ENCODE measurements at regions not wholly inside any gene's neighbourhood (a gene's known extent, or its start where the extent isn't known, plus 50 kb on each side); places are given as distances from the start of the nearest gene placed in this dataset.

DNA sequence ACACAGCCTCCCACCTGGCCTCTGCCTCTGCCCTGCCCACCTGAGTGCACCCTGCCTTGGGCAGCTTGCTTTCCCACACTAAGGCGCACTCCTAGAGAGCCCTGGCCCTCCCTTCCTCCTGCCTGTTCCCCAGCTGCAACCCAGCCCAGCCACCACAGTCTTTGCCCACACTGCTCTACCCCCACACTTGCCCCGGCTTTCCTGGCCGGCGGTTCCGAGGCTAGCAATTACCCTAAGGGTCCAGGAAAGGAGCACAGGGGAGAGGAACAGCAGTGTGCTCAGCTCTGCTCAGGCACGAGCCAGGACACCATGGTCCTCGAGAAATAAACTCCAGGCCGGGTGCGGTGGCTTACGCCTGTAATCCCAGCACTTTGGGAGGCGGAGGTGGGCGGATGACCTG, 237.8 kb upstream of the RAB6C start:
- Mint-ChIP-seq H3K4me1 (no peaks in the 10 kb centered on the region), H3K9me3 (peaks cover 3% of the 10 kb centered on the region), H3K4me3 (no peak overlapping the region), H3K27ac (no peak overlapping the region), H3K36me3 (no peaks in the 10 kb centered on the region)
- peak; percentile 25 for ATAC-seq
- no peak for DNase-seq (ENCODE audit: low spot score in 2 of 2)

DNA sequence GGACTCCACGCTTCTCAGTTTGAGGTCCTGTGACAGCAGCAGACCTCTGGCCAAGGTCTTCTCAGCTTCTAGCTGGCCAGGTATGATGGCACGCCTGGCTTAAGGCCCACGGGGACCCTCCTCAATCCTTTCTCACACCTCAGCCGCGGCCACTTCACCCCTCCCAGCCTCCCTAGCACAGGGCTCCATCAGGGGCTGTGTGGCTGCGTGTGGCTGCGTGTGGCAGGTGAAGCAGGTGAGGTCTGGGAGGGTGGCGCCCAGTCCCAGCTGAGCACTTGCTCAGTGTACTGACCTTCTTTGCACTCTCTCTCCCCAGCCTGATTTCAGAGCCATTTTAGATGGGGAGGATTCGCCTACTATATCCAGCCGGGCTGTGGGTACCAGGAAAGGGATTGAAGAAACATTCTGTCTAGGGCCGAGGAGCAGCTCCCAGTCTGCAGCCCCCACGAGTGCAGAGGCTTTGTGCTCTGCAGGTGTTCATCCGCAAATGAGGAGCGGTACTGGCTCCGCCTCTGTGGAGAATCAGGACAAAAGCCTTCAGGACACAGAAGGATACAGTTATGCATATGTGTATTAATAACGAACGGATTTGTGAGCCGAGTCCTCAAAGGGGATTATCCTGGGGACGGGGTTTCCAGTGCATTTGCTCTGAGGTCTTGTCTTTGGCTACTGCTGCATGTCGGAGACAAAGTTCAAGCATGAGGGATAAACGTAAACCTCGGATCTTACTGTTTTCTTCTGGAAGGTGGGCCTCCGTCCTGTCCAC, 236.9 kb upstream of the RAB6C start:
- ATAC-seq (no peak), DNase-seq (ENCODE audit: low spot score in 2 of 2) (no peak)
- H3K9me3 Mint-ChIP-seq: peaks cover 3% of the 10 kb centered on the region
- H3K4me1 Mint-ChIP-seq: no peaks in the 10 kb centered on the region
- no peak overlapping the region for H3K27ac Mint-ChIP-seq
- no peaks in the 10 kb centered on the region for H3K36me3 Mint-ChIP-seq
- H3K4me3 Mint-ChIP-seq: no peak overlapping the region

DNA sequence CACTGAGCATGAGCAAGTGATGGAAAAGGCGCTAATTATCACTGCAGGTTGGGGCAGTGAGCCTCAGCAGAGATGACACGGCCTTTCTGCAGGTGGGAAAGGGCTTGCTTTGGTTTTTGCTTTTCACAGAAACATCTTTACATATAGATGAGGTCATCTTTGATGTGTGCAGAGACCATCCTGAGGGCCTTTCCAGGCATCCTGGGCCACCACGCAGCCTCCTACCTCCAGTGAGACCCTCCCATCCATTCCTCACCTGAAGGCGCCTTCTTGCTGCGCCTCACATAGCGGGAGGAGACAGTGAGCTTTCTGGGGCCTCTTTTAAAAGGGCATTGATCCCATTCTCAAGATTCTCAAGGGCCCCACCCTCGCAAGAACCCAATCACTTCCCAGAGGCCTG, 235.3 kb upstream of the RAB6C start:
- Mint-ChIP-seq H3K36me3 (no peaks in the 10 kb centered on the region), H3K4me1 (no peaks in the 10 kb centered on the region)
- DNase-seq (ENCODE audit: low spot score in 2 of 2): no peak

DNA sequence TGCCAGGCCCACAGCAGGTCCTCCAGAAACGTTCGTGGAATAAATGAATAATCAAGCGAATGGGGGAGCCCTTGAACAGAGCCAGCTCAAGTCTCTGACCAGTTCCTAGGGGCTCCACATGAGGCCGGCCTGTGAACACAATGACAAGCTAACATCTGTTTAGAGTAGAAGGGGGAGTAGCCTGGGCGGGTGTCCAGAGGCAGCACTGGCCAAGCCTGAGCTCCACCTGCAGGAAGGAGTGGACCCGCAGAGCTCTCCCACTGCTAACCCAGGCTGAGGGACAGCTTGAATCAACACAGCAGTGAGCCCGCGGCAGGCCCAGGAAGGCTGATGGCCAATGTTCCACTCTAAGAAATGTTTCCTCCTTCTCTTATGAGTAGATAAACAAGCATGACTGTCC, 234.8 kb upstream of the RAB6C start:
- no peak for DNase-seq (ENCODE audit: low spot score in 2 of 2)
- Mint-ChIP-seq H3K36me3 (no peaks in the 10 kb centered on the region), H3K4me1 (no peaks in the 10 kb centered on the region), H3K4me3 (no peak overlapping the region), H3K27ac (no peak overlapping the region), H3K9me3 (peaks cover 3% of the 10 kb centered on the region)
- ATAC-seq: no peak

More for the DNA sequence above, 235.3 kb upstream of the RAB6C start:
- peaks cover 3% of the 10 kb centered on the region for H3K9me3 Mint-ChIP-seq
- no peak overlapping the region for H3K27ac Mint-ChIP-seq
- no peak for ATAC-seq
- H3K4me3 Mint-ChIP-seq: no peak overlapping the region

DNA sequence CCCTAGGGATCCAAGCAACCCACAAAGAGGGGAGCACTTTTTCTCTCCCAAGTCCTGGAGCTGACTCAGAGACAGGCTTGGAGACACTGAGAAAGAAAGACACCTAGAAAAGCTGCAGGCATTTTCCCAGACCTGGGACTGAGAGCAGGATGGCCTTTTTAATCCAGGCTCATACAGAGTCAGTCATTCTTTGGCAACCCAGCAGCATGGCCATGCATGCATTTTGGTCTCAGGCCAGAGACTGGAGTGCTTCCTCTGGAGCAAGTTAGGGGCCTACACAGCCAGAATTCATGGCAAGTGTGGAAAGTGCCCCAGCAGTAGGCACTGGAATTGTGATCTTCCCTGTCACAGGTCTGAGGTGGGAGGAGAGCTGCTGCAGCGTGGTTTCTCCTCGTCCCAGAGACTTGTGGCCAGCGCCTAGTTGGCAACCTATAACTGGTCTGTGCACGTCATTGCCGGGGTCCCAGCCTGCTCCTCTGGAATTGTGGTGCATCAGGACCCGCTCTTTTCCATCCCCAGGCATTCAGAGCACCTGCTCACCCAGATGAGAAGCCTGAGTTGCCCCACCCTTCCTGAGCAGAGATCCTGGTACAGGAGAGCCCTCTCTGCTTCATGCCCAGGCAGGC, 231.9 kb upstream of the RAB6C start:
- ATAC-seq: no peak

DNA sequence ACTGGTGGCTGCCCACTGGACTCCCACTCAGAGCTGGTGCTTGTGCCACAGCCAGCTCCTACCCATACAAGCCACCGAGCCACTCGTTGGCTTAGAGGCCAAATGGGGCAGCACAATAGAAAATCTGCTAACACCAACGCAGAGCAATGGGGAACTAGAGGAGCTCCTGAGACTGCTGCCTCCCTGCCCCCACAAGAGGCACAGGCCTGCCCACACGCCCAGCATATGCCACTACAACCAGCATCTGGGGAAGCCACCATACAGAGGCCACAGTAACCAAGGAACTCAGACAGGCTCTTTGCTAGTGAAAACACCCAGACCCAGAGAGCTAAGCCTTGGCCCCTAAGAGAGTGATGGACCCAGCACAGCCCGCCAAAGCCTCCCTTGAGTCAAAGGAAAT, 231.2 kb upstream of the RAB6C start:
- Mint-ChIP-seq H3K4me3 (no peak overlapping the region), H3K36me3 (no peaks in the 10 kb centered on the region), H3K9me3 (peaks cover 3% of the 10 kb centered on the region), H3K4me1 (no peaks in the 10 kb centered on the region), H3K27ac (no peak overlapping the region)
- ATAC-seq: no peak
- no peak for DNase-seq (ENCODE audit: low spot score in 2 of 2)

More for the DNA sequence above, 231.9 kb upstream of the RAB6C start:
- peaks cover 3% of the 10 kb centered on the region for H3K9me3 Mint-ChIP-seq
- H3K36me3 Mint-ChIP-seq: no peaks in the 10 kb centered on the region
- H3K4me3 Mint-ChIP-seq: no peak overlapping the region
- H3K27ac Mint-ChIP-seq: no peak overlapping the region
- H3K4me1 Mint-ChIP-seq: no peaks in the 10 kb centered on the region
- no peak for DNase-seq (ENCODE audit: low spot score in 2 of 2)

DNA sequence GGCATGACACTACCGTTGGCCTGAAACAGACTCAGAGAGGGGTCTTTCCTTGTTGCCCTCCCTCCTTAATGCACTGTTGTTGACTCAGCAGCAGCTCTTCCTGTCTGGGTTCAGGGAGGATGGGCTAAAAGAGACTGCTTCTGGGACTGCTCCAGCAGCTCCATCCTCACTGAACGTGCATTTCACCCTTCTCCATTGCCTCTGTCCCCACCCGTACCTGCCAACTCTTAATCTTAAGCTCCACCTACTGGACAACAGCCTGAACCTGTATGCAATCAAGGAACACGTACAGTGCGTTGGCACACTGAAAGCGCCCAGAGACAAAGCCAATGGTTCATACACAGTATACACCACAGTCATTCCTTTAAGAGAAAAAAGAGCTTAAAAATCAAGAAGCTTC, 230.8 kb upstream of the RAB6C start:
- ATAC-seq: no peak
- DNase-seq (ENCODE audit: low spot score in 2 of 2): no peak
- no peak overlapping the region for H3K4me3 Mint-ChIP-seq
- H3K27ac Mint-ChIP-seq: no peak overlapping the region
- H3K4me1 Mint-ChIP-seq: no peaks in the 10 kb centered on the region
- H3K36me3 Mint-ChIP-seq: no peaks in the 10 kb centered on the region
- H3K9me3 Mint-ChIP-seq: peaks cover 3% of the 10 kb centered on the region

DNA sequence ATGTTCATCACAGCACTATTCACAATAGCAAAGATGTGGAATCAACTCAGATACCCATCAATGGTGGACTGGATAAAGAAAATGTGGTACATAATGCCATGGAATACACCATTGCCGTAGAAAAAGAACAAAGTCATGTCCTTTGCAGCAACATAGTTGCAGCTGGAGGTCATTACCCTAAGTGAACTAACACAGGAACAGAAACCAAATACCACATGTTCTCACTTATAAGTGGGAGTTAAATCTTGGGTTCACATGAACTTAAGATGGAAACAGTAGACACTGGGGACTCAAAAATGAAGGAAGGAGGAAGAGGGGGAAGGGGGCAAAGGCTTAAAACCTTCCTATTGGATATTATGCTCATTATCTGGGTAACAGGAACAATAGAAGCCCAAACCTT, 228.1 kb upstream of the RAB6C start:
- Mint-ChIP-seq H3K36me3 (no peaks in the 10 kb centered on the region), H3K4me1 (no peaks in the 10 kb centered on the region), H3K27ac (no peak overlapping the region), H3K9me3 (no peaks in the 10 kb centered on the region), H3K4me3 (no peak overlapping the region)
- ATAC-seq: no peak
- no peak for DNase-seq (ENCODE audit: low spot score in 2 of 2)

DNA sequence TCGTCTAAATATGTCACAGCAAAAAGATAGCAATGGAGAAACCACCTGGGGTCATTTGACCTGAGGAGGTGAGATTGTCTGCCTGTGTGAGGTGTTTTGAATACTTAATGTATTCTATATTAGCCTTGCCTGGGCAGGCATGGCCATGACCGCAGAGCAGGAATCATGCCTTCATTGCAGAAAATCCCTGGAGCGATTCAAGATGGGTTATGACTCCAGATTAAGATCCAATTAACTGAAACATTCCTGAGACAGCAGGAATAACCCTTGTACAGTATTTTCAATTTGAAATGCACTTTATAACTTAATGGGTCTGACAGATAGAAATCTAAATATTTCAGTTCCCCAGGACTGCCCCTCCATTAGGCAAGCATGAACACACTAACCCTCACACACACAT, 227.3 kb upstream of the RAB6C start:
- no peak overlapping the region for H3K4me3 Mint-ChIP-seq
- H3K4me1 Mint-ChIP-seq: no peaks in the 10 kb centered on the region
- H3K36me3 Mint-ChIP-seq: no peaks in the 10 kb centered on the region
- H3K27ac Mint-ChIP-seq: no peak overlapping the region
- no peak for ATAC-seq
- DNase-seq (ENCODE audit: low spot score in 2 of 2): no peak
- H3K9me3 Mint-ChIP-seq: no peaks in the 10 kb centered on the region

DNA sequence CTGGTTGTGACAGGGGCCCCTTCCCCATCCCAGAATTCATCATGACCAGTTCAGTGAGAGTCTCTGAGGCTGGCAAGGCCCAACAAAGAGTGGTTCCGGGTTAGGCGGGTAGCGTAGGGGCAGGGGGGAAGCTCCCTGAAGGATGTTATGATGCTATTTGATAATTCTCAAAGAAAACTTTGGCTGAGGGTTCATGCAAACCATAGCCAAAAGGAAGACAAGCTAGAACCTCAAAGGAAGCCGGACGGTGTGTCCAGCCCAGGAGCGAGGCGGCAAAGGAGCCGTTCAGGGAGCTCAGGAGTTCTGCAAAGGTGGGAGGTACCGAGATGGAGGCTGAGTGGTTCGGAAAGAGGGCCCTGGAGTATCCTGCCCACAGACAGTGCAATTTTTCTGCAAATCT, 226.8 kb upstream of the RAB6C start:
- no peaks in the 10 kb centered on the region for H3K4me1 Mint-ChIP-seq
- no peak for ATAC-seq
- no peaks in the 10 kb centered on the region for H3K36me3 Mint-ChIP-seq
- DNase-seq (ENCODE audit: low spot score in 2 of 2): no peak
- no peak overlapping the region for H3K4me3 Mint-ChIP-seq
- H3K9me3 Mint-ChIP-seq: no peaks in the 10 kb centered on the region
- no peak overlapping the region for H3K27ac Mint-ChIP-seq

DNA sequence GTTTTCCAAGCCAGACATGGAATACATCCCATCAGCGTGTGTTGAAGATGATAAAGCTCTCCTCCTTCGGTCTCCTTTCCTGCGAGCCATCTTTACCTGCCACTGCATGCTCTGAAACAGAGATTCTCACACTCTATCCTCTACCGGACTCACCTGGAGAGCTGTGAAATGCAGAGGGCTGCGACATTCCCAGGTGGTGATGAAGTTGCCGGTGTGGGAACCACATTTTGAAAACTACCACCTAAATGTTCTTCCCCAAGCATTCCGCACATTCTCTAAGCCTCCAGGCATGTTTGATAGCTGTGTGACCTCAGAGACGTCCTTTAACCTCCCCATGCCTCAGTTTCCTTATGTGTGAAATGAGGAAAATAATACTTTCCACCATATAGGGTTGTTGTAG, 226.2 kb upstream of the RAB6C start:
- Mint-ChIP-seq H3K4me1 (no peaks in the 10 kb centered on the region), H3K4me3 (no peak overlapping the region), H3K36me3 (no peaks in the 10 kb centered on the region), H3K27ac (no peak overlapping the region), H3K9me3 (no peaks in the 10 kb centered on the region)
- ATAC-seq (no peak), DNase-seq (ENCODE audit: low spot score in 2 of 2) (no peak)

DNA sequence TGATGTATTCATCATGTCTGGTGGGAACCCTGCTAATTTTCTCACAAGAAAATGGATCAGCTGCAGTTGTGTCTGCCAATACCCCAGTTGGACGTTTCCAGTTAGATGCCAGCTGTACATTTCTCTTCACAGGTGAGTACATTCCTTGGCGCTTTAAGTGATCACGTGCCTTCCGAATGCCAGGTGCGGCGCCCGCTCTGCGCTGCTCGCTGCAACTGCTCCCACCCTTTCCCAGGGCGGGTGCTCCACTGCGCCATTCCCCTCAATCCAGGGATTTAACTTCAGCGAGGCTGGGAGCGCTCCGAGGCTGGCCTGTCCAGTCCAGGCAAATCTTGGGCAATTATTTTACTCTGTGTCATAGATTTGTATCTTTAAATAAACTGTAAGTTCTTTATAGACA, 225.0 kb upstream of the RAB6C start:
- DNase-seq (ENCODE audit: low spot score in 2 of 2): no peak
- no peak overlapping the region for H3K27ac Mint-ChIP-seq
- no peak overlapping the region for H3K4me3 Mint-ChIP-seq
- no peaks in the 10 kb centered on the region for H3K9me3 Mint-ChIP-seq
- H3K36me3 Mint-ChIP-seq: no peaks in the 10 kb centered on the region
- no peak for ATAC-seq
- H3K4me1 Mint-ChIP-seq: no peaks in the 10 kb centered on the region

DNA sequence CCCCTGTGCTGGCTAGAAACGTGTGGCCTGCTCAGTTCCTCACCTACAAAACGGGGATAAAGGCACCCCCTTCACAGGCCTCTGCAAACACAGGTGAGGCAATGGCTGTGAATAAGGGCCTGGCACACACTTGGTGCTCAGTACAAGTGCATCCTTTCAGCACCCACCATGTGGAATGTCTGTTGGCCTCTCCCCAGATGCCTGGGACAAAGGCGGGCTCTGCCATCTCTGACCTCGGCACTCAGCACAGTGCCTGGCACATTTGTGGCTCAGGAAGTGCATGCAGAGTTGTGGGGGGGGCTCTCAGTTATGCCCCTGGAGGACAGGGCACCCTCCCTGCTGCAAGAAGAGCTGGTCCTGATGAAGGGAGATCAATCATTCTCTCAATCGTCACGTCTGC, 224.6 kb upstream of the RAB6C start:
- H3K9me3 Mint-ChIP-seq: no peaks in the 10 kb centered on the region
- no peaks in the 10 kb centered on the region for H3K4me1 Mint-ChIP-seq
- no peak overlapping the region for H3K27ac Mint-ChIP-seq
- DNase-seq (ENCODE audit: low spot score in 2 of 2) (no peak), ATAC-seq (no peak)
- H3K36me3 Mint-ChIP-seq: no peaks in the 10 kb centered on the region
- no peak overlapping the region for H3K4me3 Mint-ChIP-seq

DNA sequence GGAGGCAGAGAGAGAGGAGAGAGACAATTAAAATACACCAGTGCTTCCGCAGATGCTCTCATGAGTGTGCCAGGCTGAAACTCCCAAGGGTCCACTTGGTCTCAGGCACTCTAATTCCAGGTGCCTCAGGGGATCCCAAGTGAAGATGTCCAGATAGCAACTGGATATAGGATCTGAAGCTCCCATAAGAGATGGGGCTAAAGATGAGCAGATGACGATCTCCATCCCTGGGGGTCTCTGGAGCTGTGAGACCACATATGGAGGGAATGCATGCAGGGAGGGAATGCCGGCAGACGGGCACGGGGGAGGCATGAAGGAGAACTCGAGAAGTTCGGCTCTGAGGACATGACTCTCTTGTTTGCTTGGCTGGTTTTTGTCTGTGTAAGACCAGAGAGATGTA, 223.7 kb upstream of the RAB6C start:
- Mint-ChIP-seq H3K27ac (no peak overlapping the region), H3K4me1 (no peaks in the 10 kb centered on the region), H3K4me3 (no peak overlapping the region), H3K9me3 (no peaks in the 10 kb centered on the region), H3K36me3 (no peaks in the 10 kb centered on the region)
- ATAC-seq (no peak), DNase-seq (ENCODE audit: low spot score in 2 of 2) (no peak)

DNA sequence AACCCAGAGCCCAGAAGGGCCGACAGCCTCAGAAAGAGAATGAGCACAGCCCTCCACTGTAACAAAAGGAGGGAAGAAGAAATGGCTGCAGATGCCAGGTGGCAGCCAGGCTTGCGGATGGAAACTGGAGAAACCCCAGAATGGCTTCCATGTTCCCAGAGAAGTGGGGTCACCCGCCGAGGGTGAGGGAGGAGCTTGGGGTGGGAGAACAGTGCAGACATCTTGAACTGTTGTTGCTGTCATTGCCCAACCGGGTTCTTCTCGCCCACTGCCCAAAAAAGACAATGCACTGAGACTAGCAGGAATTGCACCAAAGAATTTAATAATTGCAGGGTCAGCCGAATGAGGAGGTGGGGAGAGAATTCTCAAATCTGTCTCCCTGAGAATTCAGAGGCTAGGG, 223.2 kb upstream of the RAB6C start:
- Mint-ChIP-seq H3K27ac (no peak overlapping the region), H3K36me3 (no peaks in the 10 kb centered on the region), H3K4me1 (no peaks in the 10 kb centered on the region), H3K9me3 (no peaks in the 10 kb centered on the region), H3K4me3 (no peak overlapping the region)
- no peak for ATAC-seq
- no peak for DNase-seq (ENCODE audit: low spot score in 2 of 2)

DNA sequence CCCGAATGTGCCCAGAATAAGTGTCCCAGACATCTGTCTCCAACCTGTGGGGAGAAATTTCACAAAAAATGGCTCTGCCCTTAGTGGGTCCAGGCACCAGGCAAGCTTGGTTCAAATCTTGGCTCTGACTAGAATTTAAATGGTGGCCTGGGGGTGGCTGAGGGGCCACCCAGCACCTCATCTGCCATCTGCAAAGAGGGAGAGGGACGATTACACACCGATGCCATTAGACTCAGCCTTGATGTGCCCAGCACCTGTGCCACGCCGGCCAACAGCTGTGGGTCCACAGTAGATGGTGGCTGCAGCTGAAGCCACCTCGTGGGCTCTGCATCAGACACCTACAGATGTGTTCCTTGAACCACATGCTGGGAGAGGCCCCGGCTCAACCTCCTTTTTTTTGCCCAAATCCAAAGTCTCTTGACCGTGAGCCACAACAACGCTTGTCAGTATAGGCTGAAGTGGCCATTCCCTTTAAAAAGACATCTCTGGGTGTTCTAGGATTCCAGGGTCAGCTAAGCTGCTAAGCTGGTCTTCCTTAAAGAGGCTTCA, 222.0 kb upstream of the RAB6C start:
- DNase-seq (ENCODE audit: low spot score in 2 of 2): no peak
- H3K4me1 Mint-ChIP-seq: no peaks in the 10 kb centered on the region
- H3K9me3 Mint-ChIP-seq: no peaks in the 10 kb centered on the region
- H3K36me3 Mint-ChIP-seq: no peaks in the 10 kb centered on the region
- ATAC-seq: no peak
- H3K27ac Mint-ChIP-seq: no peak overlapping the region
- H3K4me3 Mint-ChIP-seq: no peak overlapping the region

Measured in stimulated activated effector memory CD8-positive, alpha-beta T cell treated with anti-CD3 and anti-CD28 coated beads, Interleukin-12 subunit alpha, Interleukin-12 subunit beta, amount 100 ng/mL, for 72 hours (primary cell).